Keratinocyte (primary cell): ENCODE measurements at regions not wholly inside any gene's neighbourhood (a gene's known extent, or its start where the extent isn't known, plus 50 kb on each side); places are given as distances from the start of the nearest gene placed in this dataset.

Source experiments
- EZH2 ChIP-seq: IDR thresholded peaks from one replicate; pipeline ENCODE4 v1.6.1; 2012; ENCODE audit warnings: inconsistent platforms, mild to moderate bottlenecking, low read length, moderate library complexity
- TF ChIP-seq, protein P1 (sequence below), 3 experiments: IDR thresholded peaks in 1 of 3; conservative IDR thresholded peaks in 1 of 3; optimal IDR thresholded peaks in 1 of 3; 2 replicates in 2 of 3; 3 replicates in 1 of 3; pipeline versions ENCODE3 to v1.5.1; 2011; ENCODE audit warnings: low read length in 3 of 3, mild to moderate bottlenecking in 3 of 3, moderate library complexity in 2 of 3, control low read depth in 1 of 3, inconsistent platforms in 1 of 3; ENCODE audit not compliant: insufficient read depth in 2 of 3; ENCODE audit errors: extremely low read depth in 1 of 3

- TF ChIP-seq, protein P1, sequence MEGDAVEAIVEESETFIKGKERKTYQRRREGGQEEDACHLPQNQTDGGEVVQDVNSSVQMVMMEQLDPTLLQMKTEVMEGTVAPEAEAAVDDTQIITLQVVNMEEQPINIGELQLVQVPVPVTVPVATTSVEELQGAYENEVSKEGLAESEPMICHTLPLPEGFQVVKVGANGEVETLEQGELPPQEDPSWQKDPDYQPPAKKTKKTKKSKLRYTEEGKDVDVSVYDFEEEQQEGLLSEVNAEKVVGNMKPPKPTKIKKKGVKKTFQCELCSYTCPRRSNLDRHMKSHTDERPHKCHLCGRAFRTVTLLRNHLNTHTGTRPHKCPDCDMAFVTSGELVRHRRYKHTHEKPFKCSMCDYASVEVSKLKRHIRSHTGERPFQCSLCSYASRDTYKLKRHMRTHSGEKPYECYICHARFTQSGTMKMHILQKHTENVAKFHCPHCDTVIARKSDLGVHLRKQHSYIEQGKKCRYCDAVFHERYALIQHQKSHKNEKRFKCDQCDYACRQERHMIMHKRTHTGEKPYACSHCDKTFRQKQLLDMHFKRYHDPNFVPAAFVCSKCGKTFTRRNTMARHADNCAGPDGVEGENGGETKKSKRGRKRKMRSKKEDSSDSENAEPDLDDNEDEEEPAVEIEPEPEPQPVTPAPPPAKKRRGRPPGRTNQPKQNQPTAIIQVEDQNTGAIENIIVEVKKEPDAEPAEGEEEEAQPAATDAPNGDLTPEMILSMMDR (optimal IDR thresholded peaks at IDR 0.05 in 1 of 3, IDR thresholded peaks at IDR 0.05 in 1 of 3, conservative IDR thresholded peaks at IDR 0.05 in 1 of 3; ENCODE audit: extremely low read depth in 1 of 3, insufficient read depth in 2 of 3, low read length in 3 of 3), result no peak
- no peak for TF ChIP-seq EZH2
Observed at GRCh38 chr3:163935411-163935810, 1142.9 kb downstream of the SI start.
